Muscle layer of duodenum (tissue), 2 donors: ENCODE measurements at regions not wholly inside any gene's neighbourhood (a gene's known extent, or its start where the extent isn't known, plus 50 kb on each side); places are given as distances from the start of the nearest gene placed in this dataset.
"Not testable (repeated sequence)": the region's sequence is repeated elsewhere in the genome, so short reads cannot be mapped to it uniquely, and the experiment has no call there.

Experiments used
- H3K27ac ChIP-seq: one replicate; pipeline ENCODE4 v1.7.0; 2013; ENCODE audit warnings: mild to moderate bottlenecking, low read length
- H3K27me3 ChIP-seq: one replicate; pipeline ENCODE4 v1.7.0; 2013; ENCODE audit warnings: low read depth, mild to moderate bottlenecking, control low read depth, low read length
- H3K36me3 ChIP-seq, 2 donors: one replicate each; pipeline ENCODE4 v1.7.0; 2013; ENCODE audit warnings: low read length in 2 of 2, control low read depth in 1 of 2, mild to moderate bottlenecking in 1 of 2; ENCODE audit not compliant: insufficient read depth in 2 of 2, control insufficient read depth in 1 of 2
- H3K4me1 ChIP-seq, 2 donors: one replicate each; pipeline ENCODE4 v1.7.0; 2013; ENCODE audit warnings: low read length in 2 of 2, mild to moderate bottlenecking in 2 of 2, control low read depth in 1 of 2, moderate library complexity in 1 of 2; ENCODE audit not compliant: insufficient read depth in 2 of 2, control insufficient read depth in 1 of 2
- H3K4me3 ChIP-seq, 2 donors: one replicate each; pipeline ENCODE4 v1.7.0; 2013; ENCODE audit warnings: low read length in 2 of 2, low read depth in 1 of 2, mild to moderate bottlenecking in 1 of 2
- H3K9me3 ChIP-seq, 2 donors: one replicate each; pipeline ENCODE4 v1.7.0; 2013; ENCODE audit warnings: low read length in 2 of 2, control low read depth in 1 of 2, mild to moderate bottlenecking in 1 of 2; ENCODE audit not compliant: control insufficient read depth in 1 of 2
- donor health status: healthy.

DNA sequence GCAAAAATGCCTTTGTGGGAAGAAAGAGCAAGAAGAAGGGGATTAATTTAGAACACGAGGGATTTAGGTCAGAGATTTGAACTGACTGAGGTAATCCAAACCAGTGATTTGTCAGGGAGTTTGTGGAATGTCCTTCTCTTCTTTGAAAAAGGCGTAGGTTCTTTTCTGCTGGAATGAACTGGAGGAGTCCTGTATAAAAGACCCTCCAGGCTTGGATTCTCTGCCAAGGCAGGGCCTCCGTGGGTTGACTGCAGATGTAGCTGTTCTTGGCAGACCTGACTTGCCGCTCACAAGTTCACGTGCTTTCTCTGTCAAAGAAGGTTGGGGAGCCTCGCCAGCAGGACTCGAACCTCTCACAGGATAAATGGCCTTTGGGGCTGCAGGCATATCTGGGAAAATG lies 62.8 kb upstream of the STC2 start:
- no peak overlapping the region for H3K4me3 ChIP-seq
- H3K9me3 ChIP-seq: peaks cover 0 to 4% of the 10 kb centered on the region in 2 donors
- H3K4me1 ChIP-seq: no peaks in the 10 kb centered on the region
- H3K36me3 ChIP-seq: no peaks in the 10 kb centered on the region
- no peaks in the 10 kb centered on the region for H3K27me3 ChIP-seq
- no peak overlapping the region for H3K27ac ChIP-seq

DNA sequence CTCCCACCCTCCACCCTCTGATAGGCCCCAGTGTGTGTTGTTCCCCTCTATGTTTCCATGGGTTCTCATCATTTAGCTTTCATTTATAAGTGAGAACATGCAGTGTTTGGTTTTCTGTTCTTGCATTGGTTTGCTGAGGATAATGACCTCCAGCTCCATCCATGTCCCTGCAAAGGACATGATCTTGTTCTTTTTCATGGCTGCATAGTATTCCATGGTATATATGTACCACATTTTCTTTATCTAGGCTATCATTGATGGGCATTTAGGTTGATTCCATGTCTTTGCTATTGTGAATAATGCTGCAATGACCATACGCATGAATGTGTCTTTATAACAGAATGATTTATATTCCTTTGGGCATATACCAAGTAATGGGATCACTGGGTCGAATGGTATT lies 59.1 kb upstream of the STC2 start:
- not testable (repeated sequence) for H3K27me3 ChIP-seq, H3K9me3 ChIP-seq, H3K36me3 ChIP-seq, H3K4me1 ChIP-seq, H3K4me3 ChIP-seq, H3K27ac ChIP-seq

DNA sequence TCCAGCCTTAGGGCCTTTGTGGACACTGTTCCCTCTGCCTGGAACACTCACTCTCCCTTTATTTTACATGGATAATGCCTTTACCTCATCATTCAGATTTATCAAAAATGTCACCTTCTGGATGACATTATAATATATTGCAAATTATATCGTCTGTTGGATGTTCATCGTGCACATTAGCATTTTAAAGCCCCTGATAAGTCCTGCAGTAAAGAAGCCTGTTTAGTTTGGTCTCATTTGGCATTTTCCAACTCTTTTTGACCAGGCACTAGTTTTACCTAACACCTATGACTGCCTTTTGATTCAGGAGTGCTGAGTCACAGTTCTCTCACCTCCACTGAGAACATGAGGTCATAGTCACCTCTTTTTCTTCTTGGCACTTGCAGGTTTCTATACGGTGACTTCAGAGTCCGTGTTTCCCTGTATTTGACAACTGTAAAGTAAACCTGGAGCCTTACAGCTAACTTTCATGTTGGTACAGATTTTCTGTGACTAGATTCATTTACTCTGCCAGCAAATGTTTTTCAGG lies 57.7 kb upstream of the STC2 start:
- H3K9me3 ChIP-seq: no peaks in the 10 kb centered on the region
- no peaks in the 10 kb centered on the region for H3K36me3 ChIP-seq
- no peaks in the 10 kb centered on the region for H3K27me3 ChIP-seq
- H3K4me1 ChIP-seq: no peaks in the 10 kb centered on the region
- no peak overlapping the region for H3K27ac ChIP-seq
- no peak overlapping the region for H3K4me3 ChIP-seq

DNA sequence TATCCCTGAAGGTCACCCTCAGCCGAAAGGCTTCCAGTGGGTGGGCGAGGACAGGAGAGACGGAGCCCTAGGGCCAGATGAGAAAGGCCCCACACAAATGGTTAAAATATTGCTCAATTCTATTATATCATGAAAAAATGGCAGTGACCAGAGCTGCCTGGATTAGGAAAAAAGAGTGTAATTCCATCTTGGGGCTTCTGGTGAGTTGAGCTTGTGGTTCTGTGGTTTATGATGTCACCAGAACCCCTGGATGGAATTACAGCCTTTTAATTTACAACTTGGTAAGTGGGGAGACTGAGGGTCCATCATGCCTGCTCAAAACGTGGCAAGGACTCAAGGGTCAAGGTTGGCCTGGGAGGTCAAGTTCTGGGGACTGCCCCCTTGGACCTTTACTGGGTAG lies 55.5 kb upstream of the STC2 start:
- Histone ChIP-seq H3K27me3 (no peaks in the 10 kb centered on the region), H3K9me3 (no peaks in the 10 kb centered on the region), H3K36me3 (no peaks in the 10 kb centered on the region), H3K4me1 (no peaks in the 10 kb centered on the region), H3K4me3 (no peak overlapping the region), H3K27ac (no peak overlapping the region)

DNA sequence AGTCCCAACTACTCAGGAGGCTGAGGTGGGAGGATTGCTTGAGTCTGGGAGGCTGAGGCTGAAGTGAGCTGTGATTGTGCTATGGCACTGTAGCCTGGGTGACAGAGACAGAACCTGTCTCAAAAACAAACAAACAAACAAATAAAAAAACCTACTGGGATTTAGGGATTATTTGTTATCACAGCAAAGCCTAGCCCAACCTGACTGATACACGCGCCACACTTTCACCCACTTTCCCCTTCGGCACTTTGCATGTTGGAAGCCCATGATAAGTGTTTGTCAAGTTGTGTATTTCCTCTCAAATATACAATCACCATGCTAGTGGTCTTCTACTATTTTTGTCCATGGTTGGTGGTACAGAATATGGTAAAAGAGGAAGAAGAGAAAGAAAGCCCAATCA lies 50.5 kb upstream of the STC2 start:
- H3K36me3 ChIP-seq: no peaks in the 10 kb centered on the region
- H3K9me3 ChIP-seq: no peaks in the 10 kb centered on the region
- no peak overlapping the region for H3K4me3 ChIP-seq
- H3K4me1 ChIP-seq: no peaks in the 10 kb centered on the region
- H3K27ac ChIP-seq: no peak overlapping the region
- no peaks in the 10 kb centered on the region for H3K27me3 ChIP-seq
